ENCODE measurements at regions not wholly inside any gene's neighbourhood (a gene's known extent, or its start where the extent isn't known, plus 50 kb on each side); places are given as distances from the start of the nearest gene placed in this dataset.

- intact Hi-C loops (cut with micrococcal nuclease) = no loop called here
- ATAC-seq = no peak
- Histone ChIP-seq H3K9ac (ENCODE audit: low read length) (no peak overlapping the region), H3K9me2 (ENCODE audit: insufficient read depth) (0 out of 2 replicates have a peak, but pooled peaks cover 2% of the 10 kb centered on the region), H4K20me1 (ENCODE audit: insufficient read depth) (no peaks in the 10 kb centered on the region), H3K27ac (ENCODE audit: low read depth, low read length) (no peak overlapping the region), H3K27me3 (ENCODE audit: insufficient read depth, low read length) (no peaks in the 10 kb centered on the region), H2AFZ (ENCODE audit: low read depth, low read length, poor library complexity, severe bottlenecking) (no peak overlapping the region), H3K4me3 (replicated peaks in 1 of 2; ENCODE audit: low read depth in 1 of 2, low read length in 2 of 2) (no peak overlapping the region), H3K9me3 (ENCODE audit: control insufficient read depth in 1 of 2, insufficient read depth in 1 of 2, low read depth in 1 of 2, low read length in 2 of 2) (no peaks in the 10 kb centered on the region), H3K4me1 (ENCODE audit: control insufficient read depth in 1 of 2, insufficient read depth in 2 of 2, low read length in 2 of 2) (no peaks in the 10 kb centered on the region), H3K79me2 (ENCODE audit: insufficient read depth, low read length) (no peaks in the 10 kb centered on the region), H3K4me2 (ENCODE audit: low read length) (no peak overlapping the region), H3K36me3 (ENCODE audit: control insufficient read depth in 1 of 2, insufficient read depth in 2 of 2, low read length in 2 of 2) (no peaks in the 10 kb centered on the region)
- ChIA-PET POLR2A (no interaction called here), CTCF (no interaction called here), RAD21 (ENCODE audit: low non-redundant PET in 1 of 2, low total read pairs in 2 of 2, uncharacterized antibody in 2 of 2, unreplicated experiment in 2 of 2) (no interaction called here)
- no peak for TF ChIP-seq SIN3A (IDR thresholded peaks at IDR 0.05; ENCODE audit: low read depth)
- TF ChIP-seq ZFX (IDR thresholded peaks at IDR 0.05) = no peak
- TF ChIP-seq JUND (IDR thresholded peaks at IDR 0.05) = no peak
- no peak for TF ChIP-seq CEBPB (IDR thresholded peaks at IDR 0.05; ENCODE audit: low read depth)
- TF ChIP-seq YY1 (IDR thresholded peaks at IDR 0.05; ENCODE audit: extremely low read depth, insufficient replicate concordance, low read depth, low read length) = no peak
- no peak for TF ChIP-seq POLR2A (IDR thresholded peaks at IDR 0.05; ENCODE audit: borderline replicate concordance, extremely low read depth, insufficient read depth, insufficient read length)
- no peak for TF ChIP-seq REST (IDR thresholded peaks at IDR 0.05; ENCODE audit: low read depth)
- no peak for TF ChIP-seq ZNF274 (IDR thresholded peaks at IDR 0.05; ENCODE audit: low read depth, low read length)
- TF ChIP-seq EZH2phosphoT487 (IDR thresholded peaks at IDR 0.05; ENCODE audit: borderline replicate concordance) = no peak
- TF ChIP-seq ZBTB33 (IDR thresholded peaks at IDR 0.05; ENCODE audit: extremely low read depth, insufficient replicate concordance, low read length) = no peak
- no peak for TF ChIP-seq MAX (IDR thresholded peaks at IDR 0.05)
- no peak for TF ChIP-seq POLR2AphosphoS5 (IDR thresholded peaks at IDR 0.05; ENCODE audit: low read depth, low read length)
- TF ChIP-seq TCF7L2 (IDR thresholded peaks at IDR 0.05; ENCODE audit: borderline replicate concordance, extremely low read depth, insufficient read depth, insufficient read length) = no peak
- TF ChIP-seq RAD21 (IDR thresholded peaks at IDR 0.05; ENCODE audit: low read depth) = no peak
- DNase-seq (ENCODE audit: low read depth, low spot score) = no peak
- BruUV-seq (replicated peaks) = no TSS peak
Observed at GRCh38 chr12:43238281-43238680, 313.7 kb downstream of the ADAMTS20 start.
